CD8-positive, alpha-beta memory T cell (primary cell): ENCODE measurements at regions not wholly inside any gene's neighbourhood (a gene's known extent, or its start where the extent isn't known, plus 50 kb on each side); places are given as distances from the start of the nearest gene placed in this dataset.

Experiments
- CTCF ChIA-PET: fragments of 350-600 bp; sonication (Branson Sonifier 250); formaldehyde crosslinking; loops from one replicate; lab custom pipeline; 2021; ENCODE audit warnings: antibody characterized with exemption; lab: Charles Lee
- POLR2A ChIA-PET: fragments of 350-600 bp; sonication (Branson Sonifier 250); formaldehyde crosslinking; loops from one replicate; lab custom pipeline; 2021; ENCODE audit warnings: antibody characterized with exemption; lab: Charles Lee
- DNase-seq, 5 donors: peaks; one replicate each; pipeline versions ENCODE4 v3.0.0 to v3.0.0-alpha.2; 2020 to 2022; ENCODE audit warnings: mixed read lengths in 1 of 5
- H3K27ac ChIP-seq: one replicate; pipeline ENCODE4 v1.7.0; 2013; ENCODE audit warnings: low read depth, mild to moderate bottlenecking, low read length, moderate library complexity
- H3K27me3 ChIP-seq: 2 replicates; pipeline ENCODE4 v1.7.0; 2013; ENCODE audit warnings: low read length, mild to moderate bottlenecking; ENCODE audit not compliant: insufficient read depth, poor library complexity, severe bottlenecking
- H3K36me3 ChIP-seq: 2 replicates; pipeline ENCODE4 v1.7.0; 2013; ENCODE audit warnings: mild to moderate bottlenecking, low read length, moderate library complexity; ENCODE audit not compliant: insufficient read depth
- H3K4me1 ChIP-seq: 2 replicates; pipeline ENCODE4 v1.7.0; 2013; ENCODE audit warnings: mild to moderate bottlenecking, low read length, moderate library complexity; ENCODE audit not compliant: insufficient read depth
- H3K4me3 ChIP-seq: 2 replicates; pipeline ENCODE4 v1.7.0; 2013; ENCODE audit warnings: mild to moderate bottlenecking, low read length
- H3K9me3 ChIP-seq: 2 replicates; pipeline ENCODE4 v1.7.0; 2013; ENCODE audit warnings: mild to moderate bottlenecking, low read length
- H3K27ac Mint-ChIP-seq, 8 donors: one replicate each; pipeline ENCODE4 v1.8.0; 2020 to 2021; ENCODE audit warnings: mixed read lengths in 8 of 8, mild to moderate bottlenecking in 6 of 8, inconsistent platforms in 3 of 8, moderate library complexity in 3 of 8
- H3K27me3 Mint-ChIP-seq, 2 donors: one replicate each; pipeline ENCODE4 v1.8.0; 2020 to 2021; ENCODE audit warnings: mixed read lengths in 2 of 2, mild to moderate bottlenecking in 1 of 2, moderate library complexity in 1 of 2
- H3K36me3 Mint-ChIP-seq, 3 donors: one replicate each; pipeline ENCODE4 v1.8.0; 2020 to 2021; ENCODE audit warnings: mixed read lengths in 3 of 3, inconsistent platforms in 1 of 3, mild to moderate bottlenecking in 1 of 3
- H3K4me1 Mint-ChIP-seq, 3 donors: one replicate each; pipeline ENCODE4 v1.8.0; 2020 to 2021; ENCODE audit warnings: mixed read lengths in 3 of 3, inconsistent platforms in 1 of 3, mild to moderate bottlenecking in 1 of 3
- H3K4me3 Mint-ChIP-seq, 7 donors: one replicate each; pipeline ENCODE4 v1.8.0; 2020 to 2021; ENCODE audit warnings: mixed read lengths in 7 of 7, mild to moderate bottlenecking in 6 of 7, moderate library complexity in 4 of 7, inconsistent platforms in 2 of 7
- H3K9me3 Mint-ChIP-seq, 5 donors: one replicate each; pipeline ENCODE4 v1.8.0; 2020 to 2022; ENCODE audit warnings: mixed read lengths in 5 of 5, mild to moderate bottlenecking in 3 of 5, moderate library complexity in 2 of 5, inconsistent platforms in 1 of 5

DNA sequence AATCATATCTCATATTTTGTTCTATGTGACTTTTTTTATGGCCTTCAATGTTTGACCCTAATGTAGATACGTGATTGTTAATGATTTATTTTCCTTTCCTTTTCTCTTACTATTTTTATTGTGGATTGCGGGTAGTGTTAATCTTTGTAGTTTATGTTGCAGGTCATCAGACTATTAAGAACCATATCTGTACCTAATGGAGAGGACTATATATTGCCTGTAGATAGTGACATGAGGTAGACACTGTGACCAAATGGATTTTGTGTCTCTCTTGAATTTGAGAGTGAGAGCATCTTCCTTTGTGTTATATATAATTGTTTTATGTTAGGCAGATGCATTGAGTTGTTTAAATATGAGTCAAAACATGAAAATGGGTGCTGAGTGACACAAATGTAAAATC is 543.4 kb upstream of the MGAT4C start:
- Histone ChIP-seq H3K27ac (no peak overlapping the region), H3K4me3 (no peak overlapping the region), H3K9me3 (no peaks in the 10 kb centered on the region), H3K4me1 (no peaks in the 10 kb centered on the region), H3K36me3 (no peaks in the 10 kb centered on the region), H3K27me3 (no peaks in the 10 kb centered on the region)
- Mint-ChIP-seq H3K27me3 (peaks cover 0 to 1% of the 10 kb centered on the region in 2 donors), H3K36me3 (no peaks in the 10 kb centered on the region), H3K4me3 (no peak overlapping the region), H3K9me3 (peaks cover 0 to 28% (median 4%) of the 10 kb centered on the region in 5 donors), H3K27ac (no peak overlapping the region), H3K4me1 (no peaks in the 10 kb centered on the region)
- ChIA-PET POLR2A (no interaction called here), CTCF (no interaction called here)
- DNase-seq: no peak

DNA sequence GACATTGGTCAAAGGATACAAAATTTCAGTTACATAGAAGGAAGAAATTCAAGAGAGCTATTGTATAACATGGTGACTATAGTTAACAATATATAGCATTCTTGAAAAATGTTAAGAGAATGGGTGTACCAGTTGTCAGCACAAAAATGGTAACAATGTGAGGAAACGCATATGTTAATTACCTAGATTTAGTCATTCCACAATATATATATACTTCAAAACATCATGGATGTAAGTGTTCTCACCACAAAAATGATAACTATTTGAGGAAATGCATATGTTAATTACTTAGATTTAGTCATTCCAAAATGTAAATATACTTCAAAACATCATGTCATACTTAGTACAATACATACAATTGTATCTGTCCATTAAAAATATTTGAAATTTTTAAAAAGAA is 540.4 kb upstream of the MGAT4C start:
- Histone ChIP-seq H3K9me3 (no peaks in the 10 kb centered on the region), H3K36me3 (no peaks in the 10 kb centered on the region), H3K4me3 (no peak overlapping the region), H3K27ac (no peak overlapping the region), H3K27me3 (no peaks in the 10 kb centered on the region), H3K4me1 (no peaks in the 10 kb centered on the region)
- DNase-seq: no peak
- ChIA-PET CTCF (no interaction called here), POLR2A (no interaction called here)
- Mint-ChIP-seq H3K27ac (no peak overlapping the region), H3K4me3 (no peak overlapping the region), H3K9me3 (peaks cover 0 to 28% (median 4%) of the 10 kb centered on the region in 5 donors), H3K27me3 (peaks cover 0 to 1% of the 10 kb centered on the region in 2 donors), H3K36me3 (no peaks in the 10 kb centered on the region), H3K4me1 (no peaks in the 10 kb centered on the region)

DNA sequence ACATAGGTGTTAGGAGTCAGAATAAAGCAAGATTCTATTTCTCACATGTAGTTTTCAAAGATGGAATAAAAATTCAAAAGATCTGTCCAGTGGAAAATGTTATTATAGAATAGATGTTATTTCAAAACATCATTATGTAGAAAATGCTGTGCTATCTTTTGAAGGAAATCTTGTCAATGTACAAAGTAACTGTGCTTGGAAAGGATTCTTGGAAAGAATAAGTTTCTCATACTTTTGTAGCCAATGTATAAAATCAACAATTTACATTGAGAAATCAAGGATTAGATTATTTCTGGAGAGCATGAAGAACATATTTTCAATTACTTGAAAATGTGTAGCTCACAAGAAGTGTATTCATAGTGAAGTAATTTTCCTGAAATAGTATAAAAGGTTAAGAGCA is 532.5 kb upstream of the MGAT4C start:
- no peak overlapping the region for H3K4me3 Mint-ChIP-seq
- Histone ChIP-seq H3K4me3 (no peak overlapping the region), H3K36me3 (no peaks in the 10 kb centered on the region), H3K9me3 (no peaks in the 10 kb centered on the region), H3K27me3 (no peaks in the 10 kb centered on the region), H3K4me1 (no peaks in the 10 kb centered on the region), H3K27ac (no peak overlapping the region)
- H3K4me1 Mint-ChIP-seq: no peaks in the 10 kb centered on the region
- H3K9me3 Mint-ChIP-seq: peaks cover 2 to 22% (median 5%) of the 10 kb centered on the region in 5 donors
- H3K27me3 Mint-ChIP-seq: no peaks in the 10 kb centered on the region
- CTCF ChIA-PET: no interaction called here
- DNase-seq: no peak
- POLR2A ChIA-PET: no interaction called here
- H3K36me3 Mint-ChIP-seq: no peaks in the 10 kb centered on the region
- H3K27ac Mint-ChIP-seq: no peak overlapping the region

DNA sequence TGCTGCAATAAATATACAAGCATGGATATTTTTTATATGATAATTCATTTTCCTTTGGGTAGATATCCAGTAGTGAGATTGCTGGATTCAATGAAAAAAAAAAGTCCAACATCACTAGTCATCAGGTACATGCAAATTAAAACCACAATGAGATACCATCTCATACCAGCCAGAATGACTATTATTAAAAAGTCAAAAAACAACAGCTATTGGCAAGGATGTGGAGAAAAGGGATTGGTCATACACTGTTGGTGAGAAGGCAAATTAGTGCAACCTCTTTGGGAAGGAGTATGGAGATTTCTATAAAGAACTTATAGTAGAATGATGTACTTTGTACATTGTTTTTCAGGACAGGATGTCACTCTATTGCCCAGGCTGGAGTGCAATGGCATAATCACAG is 531.2 kb upstream of the MGAT4C start:
- no peak overlapping the region for H3K4me3 ChIP-seq
- Mint-ChIP-seq H3K36me3 (no peaks in the 10 kb centered on the region), H3K27ac (no peak overlapping the region), H3K9me3 (peaks cover 2 to 22% (median 8%) of the 10 kb centered on the region in 5 donors), H3K4me1 (no peaks in the 10 kb centered on the region), H3K4me3 (no peak overlapping the region), H3K27me3 (no peaks in the 10 kb centered on the region)
- DNase-seq: no peak
- no peak overlapping the region for H3K27ac ChIP-seq
- H3K36me3 ChIP-seq: no peaks in the 10 kb centered on the region
- ChIA-PET CTCF (no interaction called here), POLR2A (no interaction called here)
- H3K27me3 ChIP-seq: no peaks in the 10 kb centered on the region
- H3K4me1 ChIP-seq: no peaks in the 10 kb centered on the region
- H3K9me3 ChIP-seq: no peaks in the 10 kb centered on the region

GRCh38 chr12:86777325-86777724 is 521.1 kb upstream of the MGAT4C start:
- Histone ChIP-seq H3K27me3 (no peaks in the 10 kb centered on the region), H3K9me3 (no peaks in the 10 kb centered on the region), H3K36me3 (no peaks in the 10 kb centered on the region), H3K27ac (no peak overlapping the region), H3K4me3 (no peak overlapping the region), H3K4me1 (no peaks in the 10 kb centered on the region)
- H3K9me3 Mint-ChIP-seq: peaks cover 0 to 5% (median 2%) of the 10 kb centered on the region in 5 donors
- ChIA-PET POLR2A (no interaction called here), CTCF (no interaction called here)
- H3K36me3 Mint-ChIP-seq: no peaks in the 10 kb centered on the region
- no peaks in the 10 kb centered on the region for H3K4me1 Mint-ChIP-seq
- no peak overlapping the region for H3K27ac Mint-ChIP-seq
- H3K27me3 Mint-ChIP-seq: no peaks in the 10 kb centered on the region
- no peak overlapping the region for H3K4me3 Mint-ChIP-seq
- DNase-seq: no peak

GRCh38 chr12:86774841-86775388 is 518.7 kb upstream of the MGAT4C start:
- Mint-ChIP-seq H3K9me3 (peaks cover 0 to 4% (median 2%) of the 10 kb centered on the region in 5 donors), H3K4me1 (no peaks in the 10 kb centered on the region), H3K27ac (no peak overlapping the region), H3K4me3 (no peak overlapping the region), H3K27me3 (no peaks in the 10 kb centered on the region), H3K36me3 (no peaks in the 10 kb centered on the region)
- ChIA-PET CTCF (no interaction called here), POLR2A (no interaction called here)
- no peak for DNase-seq
- Histone ChIP-seq H3K27me3 (no peaks in the 10 kb centered on the region), H3K9me3 (no peaks in the 10 kb centered on the region), H3K36me3 (no peaks in the 10 kb centered on the region), H3K27ac (no peak overlapping the region), H3K4me1 (no peaks in the 10 kb centered on the region), H3K4me3 (no peak overlapping the region)

GRCh38 chr12:86772696-86773095 is 516.5 kb upstream of the MGAT4C start:
- CTCF ChIA-PET: no interaction called here
- Histone ChIP-seq H3K9me3 (no peaks in the 10 kb centered on the region), H3K4me1 (no peaks in the 10 kb centered on the region), H3K4me3 (no peak overlapping the region), H3K27ac (no peak overlapping the region), H3K27me3 (no peaks in the 10 kb centered on the region), H3K36me3 (no peaks in the 10 kb centered on the region)
- H3K27ac Mint-ChIP-seq: no peak overlapping the region
- no peaks in the 10 kb centered on the region for H3K4me1 Mint-ChIP-seq
- no peaks in the 10 kb centered on the region for H3K36me3 Mint-ChIP-seq
- POLR2A ChIA-PET: no interaction called here
- DNase-seq: no peak
- no peaks in the 10 kb centered on the region for H3K27me3 Mint-ChIP-seq
- no peak overlapping the region for H3K4me3 Mint-ChIP-seq
- H3K9me3 Mint-ChIP-seq: peaks cover 0 to 4% (median 2%) of the 10 kb centered on the region in 5 donors

DNA sequence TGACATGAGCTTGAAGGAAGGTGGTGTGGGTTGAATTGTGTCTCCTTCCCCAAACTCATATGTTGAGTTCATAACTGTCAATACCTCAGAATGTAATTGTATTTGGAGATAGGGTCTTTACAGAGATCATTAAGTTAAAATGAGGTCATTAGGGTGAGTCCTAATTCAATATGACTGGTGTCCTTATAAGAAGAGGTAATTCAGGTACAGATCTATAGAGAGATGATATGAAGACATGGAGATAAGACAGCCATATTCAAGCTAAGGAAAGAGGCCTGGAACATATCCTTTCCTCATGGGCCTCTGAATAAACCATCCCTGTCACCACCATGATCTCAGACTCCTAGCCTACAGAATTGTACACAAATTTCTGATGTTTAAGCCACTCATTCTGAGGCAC is 514.7 kb upstream of the MGAT4C start:
- peaks cover 0 to 4% (median 2%) of the 10 kb centered on the region in 5 donors for H3K9me3 Mint-ChIP-seq
- Histone ChIP-seq H3K27me3 (no peaks in the 10 kb centered on the region), H3K27ac (no peak overlapping the region), H3K4me1 (no peaks in the 10 kb centered on the region), H3K9me3 (no peaks in the 10 kb centered on the region), H3K4me3 (no peak overlapping the region), H3K36me3 (no peaks in the 10 kb centered on the region)
- ChIA-PET CTCF (no interaction called here), POLR2A (no interaction called here)
- no peak overlapping the region for H3K27ac Mint-ChIP-seq
- DNase-seq: no peak
- no peaks in the 10 kb centered on the region for H3K4me1 Mint-ChIP-seq
- no peaks in the 10 kb centered on the region for H3K27me3 Mint-ChIP-seq
- H3K36me3 Mint-ChIP-seq: no peaks in the 10 kb centered on the region
- no peak overlapping the region for H3K4me3 Mint-ChIP-seq

GRCh38 chr12:86748894-86749293 is 492.7 kb upstream of the MGAT4C start:
- no peak overlapping the region for H3K4me3 Mint-ChIP-seq
- no peak overlapping the region for H3K4me3 ChIP-seq
- no peaks in the 10 kb centered on the region for H3K36me3 Mint-ChIP-seq
- no peak overlapping the region for H3K27ac Mint-ChIP-seq
- no peak for DNase-seq
- no peaks in the 10 kb centered on the region for H3K4me1 Mint-ChIP-seq
- ChIA-PET CTCF (no interaction called here), POLR2A (no interaction called here)
- H3K36me3 ChIP-seq: no peaks in the 10 kb centered on the region
- no peaks in the 10 kb centered on the region for H3K27me3 Mint-ChIP-seq
- H3K9me3 Mint-ChIP-seq: peaks cover 1 to 20% (median 8%) of the 10 kb centered on the region in 5 donors
- H3K27me3 ChIP-seq: no peaks in the 10 kb centered on the region
- no peaks in the 10 kb centered on the region for H3K9me3 ChIP-seq
- H3K27ac ChIP-seq: no peak overlapping the region
- no peaks in the 10 kb centered on the region for H3K4me1 ChIP-seq
